Uterus (tissue), 2 donors: ENCODE measurements at regions not wholly inside any gene's neighbourhood (a gene's known extent, or its start where the extent isn't known, plus 50 kb on each side); places are given as distances from the start of the nearest gene placed in this dataset.

Experiments used
- POLR2A ChIP-seq, 2 donors: fragments of 450-650 bp; IDR thresholded peaks; one replicate each; pipeline ENCODE4 v1.6.1; 2016; ENCODE audit warnings: antibody characterized with exemption in 2 of 2, mild to moderate bottlenecking in 1 of 2, moderate library complexity in 1 of 2
- TF ChIP-seq, protein P1 (sequence below), 4 experiments: fragments of 200-600 bp in 2 of 4; fragments of 450-650 bp in 2 of 4; sonication (generic) in 2 of 4; IDR thresholded peaks; one replicate each; pipeline ENCODE4 v1.5.1; 2016 to 2019; ENCODE audit warnings: antibody characterized with exemption in 4 of 4, mild to moderate bottlenecking in 2 of 4, moderate library complexity in 1 of 4

DNA sequence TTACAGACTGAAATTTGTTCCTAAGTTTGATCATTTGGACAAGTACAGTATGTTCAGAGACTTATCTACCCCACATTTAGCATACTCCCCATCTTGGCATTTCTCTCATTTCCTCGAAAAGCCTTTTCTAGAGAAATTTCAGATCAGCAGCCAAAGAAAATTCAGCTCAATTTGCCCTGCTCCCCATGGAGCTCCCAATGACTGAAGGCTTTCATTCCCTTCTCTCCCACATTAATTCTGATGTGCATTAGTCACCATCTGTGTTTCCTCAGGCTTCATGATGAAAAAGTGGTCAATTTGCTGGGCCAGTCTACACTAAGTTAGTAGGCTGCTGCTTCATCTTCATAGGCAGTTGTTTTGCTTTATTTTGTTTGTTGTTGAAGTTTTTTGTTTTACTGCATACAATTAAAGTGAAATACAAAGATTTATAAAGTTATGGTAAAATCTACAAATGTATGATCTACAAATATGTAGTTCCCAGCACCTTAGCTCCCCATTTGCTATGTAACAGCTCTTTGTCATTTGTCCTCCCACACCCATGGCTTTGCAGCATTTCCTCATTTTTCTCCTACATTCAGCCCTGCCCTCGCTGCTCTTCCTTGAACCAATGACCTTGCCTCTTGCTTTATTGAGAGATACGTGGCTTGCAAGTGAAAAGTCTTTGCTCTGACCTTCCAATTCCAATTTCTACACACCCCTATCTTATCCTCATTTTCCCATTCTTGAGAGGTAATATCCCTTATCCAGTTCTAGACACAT, 193.9 kb downstream of the ANAPC10 start:
- TF ChIP-seq POLR2A (IDR thresholded peaks at IDR 0.05), result no peak
- TF ChIP-seq, protein P1, sequence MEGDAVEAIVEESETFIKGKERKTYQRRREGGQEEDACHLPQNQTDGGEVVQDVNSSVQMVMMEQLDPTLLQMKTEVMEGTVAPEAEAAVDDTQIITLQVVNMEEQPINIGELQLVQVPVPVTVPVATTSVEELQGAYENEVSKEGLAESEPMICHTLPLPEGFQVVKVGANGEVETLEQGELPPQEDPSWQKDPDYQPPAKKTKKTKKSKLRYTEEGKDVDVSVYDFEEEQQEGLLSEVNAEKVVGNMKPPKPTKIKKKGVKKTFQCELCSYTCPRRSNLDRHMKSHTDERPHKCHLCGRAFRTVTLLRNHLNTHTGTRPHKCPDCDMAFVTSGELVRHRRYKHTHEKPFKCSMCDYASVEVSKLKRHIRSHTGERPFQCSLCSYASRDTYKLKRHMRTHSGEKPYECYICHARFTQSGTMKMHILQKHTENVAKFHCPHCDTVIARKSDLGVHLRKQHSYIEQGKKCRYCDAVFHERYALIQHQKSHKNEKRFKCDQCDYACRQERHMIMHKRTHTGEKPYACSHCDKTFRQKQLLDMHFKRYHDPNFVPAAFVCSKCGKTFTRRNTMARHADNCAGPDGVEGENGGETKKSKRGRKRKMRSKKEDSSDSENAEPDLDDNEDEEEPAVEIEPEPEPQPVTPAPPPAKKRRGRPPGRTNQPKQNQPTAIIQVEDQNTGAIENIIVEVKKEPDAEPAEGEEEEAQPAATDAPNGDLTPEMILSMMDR (IDR thresholded peaks at IDR 0.05), result no peak
